Testis (tissue), 2 donors: ENCODE measurements at regions not wholly inside any gene's neighbourhood (a gene's known extent, or its start where the extent isn't known, plus 50 kb on each side); places are given as distances from the start of the nearest gene placed in this dataset.

Experiments used
- DNase-seq: peaks from one replicate; pipeline ENCODE4 v3.0.0-alpha.2; 2019
- H3K27ac ChIP-seq, 2 donors: fragments of 200-600 bp; sonication (generic); one replicate each; pipeline ENCODE4 v1.5.1; 2019
- H3K27me3 ChIP-seq: fragments of 200-600 bp; sonication (generic); one replicate; pipeline ENCODE4 v1.5.1; 2019
- H3K36me3 ChIP-seq: fragments of 200-600 bp; sonication (generic); one replicate; pipeline ENCODE4 v1.5.1; 2017; ENCODE audit warnings: low read depth; ENCODE audit errors: missing control alignments
- H3K4me1 ChIP-seq: fragments of 200-600 bp; sonication (generic); one replicate; pipeline ENCODE4 v1.5.1; 2019
- H3K4me3 ChIP-seq, 2 donors: fragments of 200-600 bp; sonication (generic); one replicate each; pipeline ENCODE4 v1.5.1; 2017 to 2019
- H3K9me3 ChIP-seq: fragments of 200-600 bp; sonication (generic); one replicate; pipeline ENCODE4 v1.5.1; 2017
- POLR2A ChIP-seq: fragments of 450-650 bp; IDR thresholded peaks from one replicate; pipeline ENCODE4 v1.6.1; 2017; ENCODE audit warnings: antibody characterized with exemption, mild to moderate bottlenecking, moderate library complexity
- WGBS, 2 donors: methylation state at CpG; one replicate each; pipeline ENCODE4 v1.1.5; 2018; 5-methylcytosine and 5-hydroxymethylcytosine counted together
- intact Hi-C: fragments of 100-400 bp; cut with DNase I; formaldehyde crosslinking; loops from one replicate; pipeline ENCODE4 v1.15.1; 2023; ENCODE audit warnings: low total_unique reads
- TF ChIP-seq, protein P1 (sequence below), 3 experiments: fragments of 450-650 bp in 2 of 3; fragments of 200-600 bp in 1 of 3; sonication (generic) in 1 of 3; IDR thresholded peaks; one replicate each; pipeline ENCODE4 v1.5.1; 2016 to 2019; ENCODE audit warnings: antibody characterized with exemption in 3 of 3, mild to moderate bottlenecking in 2 of 3, moderate library complexity in 1 of 3

DNA sequence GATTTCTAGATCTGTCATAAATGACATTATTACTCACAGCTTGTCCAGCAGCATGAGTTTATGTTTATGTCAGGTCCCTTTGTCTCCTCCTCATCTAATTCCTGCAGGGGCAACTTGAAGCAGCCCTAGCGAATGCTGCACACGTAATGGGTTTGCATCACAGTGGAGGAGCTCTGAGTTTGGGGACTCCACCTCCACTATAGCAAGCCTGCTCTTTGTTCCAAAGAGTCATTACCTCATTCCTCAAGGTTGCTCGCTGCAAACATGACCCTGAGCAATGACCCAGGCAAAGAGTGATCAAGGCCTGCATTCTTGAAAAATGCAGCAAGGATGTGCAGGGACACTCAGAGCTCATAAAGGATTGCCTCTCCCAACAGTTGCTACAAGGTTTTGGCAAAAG is 261.9 kb downstream of the HHIPL2 start:
- Histone ChIP-seq H3K4me3 (no peak overlapping the region), H3K27ac (no peak overlapping the region), H3K36me3 (no peaks in the 10 kb centered on the region), H3K9me3 (no peaks in the 10 kb centered on the region), H3K4me1 (peaks cover 14% of the 10 kb centered on the region), H3K27me3 (no peaks in the 10 kb centered on the region)
- no peak for DNase-seq
- intact Hi-C loops: no loop called here
- WGBS, 2 donors: 49 to 60% methylated on average over 3 of the region's 3 CpGs
- TF ChIP-seq, protein P1, sequence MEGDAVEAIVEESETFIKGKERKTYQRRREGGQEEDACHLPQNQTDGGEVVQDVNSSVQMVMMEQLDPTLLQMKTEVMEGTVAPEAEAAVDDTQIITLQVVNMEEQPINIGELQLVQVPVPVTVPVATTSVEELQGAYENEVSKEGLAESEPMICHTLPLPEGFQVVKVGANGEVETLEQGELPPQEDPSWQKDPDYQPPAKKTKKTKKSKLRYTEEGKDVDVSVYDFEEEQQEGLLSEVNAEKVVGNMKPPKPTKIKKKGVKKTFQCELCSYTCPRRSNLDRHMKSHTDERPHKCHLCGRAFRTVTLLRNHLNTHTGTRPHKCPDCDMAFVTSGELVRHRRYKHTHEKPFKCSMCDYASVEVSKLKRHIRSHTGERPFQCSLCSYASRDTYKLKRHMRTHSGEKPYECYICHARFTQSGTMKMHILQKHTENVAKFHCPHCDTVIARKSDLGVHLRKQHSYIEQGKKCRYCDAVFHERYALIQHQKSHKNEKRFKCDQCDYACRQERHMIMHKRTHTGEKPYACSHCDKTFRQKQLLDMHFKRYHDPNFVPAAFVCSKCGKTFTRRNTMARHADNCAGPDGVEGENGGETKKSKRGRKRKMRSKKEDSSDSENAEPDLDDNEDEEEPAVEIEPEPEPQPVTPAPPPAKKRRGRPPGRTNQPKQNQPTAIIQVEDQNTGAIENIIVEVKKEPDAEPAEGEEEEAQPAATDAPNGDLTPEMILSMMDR (IDR thresholded peaks at IDR 0.05): no peak
- TF ChIP-seq POLR2A: no peak

DNA sequence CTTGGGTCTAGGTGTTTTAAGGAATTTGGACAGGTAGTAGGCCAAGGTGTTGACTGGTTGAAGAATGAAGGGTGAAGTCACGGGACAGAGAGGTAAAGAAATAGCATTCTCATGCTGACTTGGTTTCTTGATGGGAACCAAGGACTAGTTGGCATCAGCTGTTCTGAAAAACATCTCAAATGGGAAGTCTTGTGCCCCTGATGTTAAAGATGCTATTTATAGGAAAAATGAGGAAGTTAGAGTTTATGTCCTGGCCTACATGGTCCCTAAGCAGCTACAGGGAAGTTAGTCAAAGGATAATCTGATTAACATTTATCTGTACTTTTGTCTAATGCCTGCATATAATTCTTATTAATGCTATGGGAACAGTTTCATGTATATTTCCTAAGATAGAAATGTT is 262.4 kb downstream of the HHIPL2 start:
- Histone ChIP-seq H3K27ac (no peak overlapping the region), H3K36me3 (no peaks in the 10 kb centered on the region), H3K4me1 (peaks cover 14% of the 10 kb centered on the region), H3K4me3 (no peak overlapping the region), H3K9me3 (no peaks in the 10 kb centered on the region), H3K27me3 (no peaks in the 10 kb centered on the region)
- no peak for DNase-seq
- intact Hi-C loops: no loop called here
- 81 to 97% methylated on average over 1 of the region's 1 CpG for WGBS, 2 donors
- TF ChIP-seq, protein P1 (IDR thresholded peaks at IDR 0.05): no peak
- TF ChIP-seq POLR2A: no peak

DNA sequence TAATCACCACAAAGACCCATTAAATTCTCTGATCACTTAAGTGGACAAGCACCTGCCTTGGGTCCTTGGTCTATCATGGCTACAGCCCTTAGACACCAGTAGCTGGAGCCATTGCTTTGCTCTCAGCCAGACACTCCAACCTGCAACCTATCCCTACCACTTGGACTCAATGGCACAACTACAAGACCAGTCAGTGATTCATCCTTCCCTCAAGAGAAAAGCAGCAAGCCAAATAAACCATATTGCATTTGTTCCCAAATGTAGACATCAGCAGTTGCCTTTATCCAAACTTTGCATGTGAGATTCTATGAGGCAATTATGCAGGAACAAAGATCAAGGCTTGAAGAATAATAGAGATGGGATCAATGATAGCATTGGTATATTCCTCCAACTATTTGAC is 263.4 kb downstream of the HHIPL2 start:
- Histone ChIP-seq H3K4me1 (peaks cover 14% of the 10 kb centered on the region), H3K4me3 (no peak overlapping the region), H3K36me3 (no peaks in the 10 kb centered on the region), H3K27me3 (no peaks in the 10 kb centered on the region), H3K27ac (no peak overlapping the region), H3K9me3 (no peaks in the 10 kb centered on the region)
- no peak for DNase-seq
- TF ChIP-seq POLR2A: no peak
- TF ChIP-seq, protein P1 (IDR thresholded peaks at IDR 0.05): no peak
- intact Hi-C loops: no loop called here

DNA sequence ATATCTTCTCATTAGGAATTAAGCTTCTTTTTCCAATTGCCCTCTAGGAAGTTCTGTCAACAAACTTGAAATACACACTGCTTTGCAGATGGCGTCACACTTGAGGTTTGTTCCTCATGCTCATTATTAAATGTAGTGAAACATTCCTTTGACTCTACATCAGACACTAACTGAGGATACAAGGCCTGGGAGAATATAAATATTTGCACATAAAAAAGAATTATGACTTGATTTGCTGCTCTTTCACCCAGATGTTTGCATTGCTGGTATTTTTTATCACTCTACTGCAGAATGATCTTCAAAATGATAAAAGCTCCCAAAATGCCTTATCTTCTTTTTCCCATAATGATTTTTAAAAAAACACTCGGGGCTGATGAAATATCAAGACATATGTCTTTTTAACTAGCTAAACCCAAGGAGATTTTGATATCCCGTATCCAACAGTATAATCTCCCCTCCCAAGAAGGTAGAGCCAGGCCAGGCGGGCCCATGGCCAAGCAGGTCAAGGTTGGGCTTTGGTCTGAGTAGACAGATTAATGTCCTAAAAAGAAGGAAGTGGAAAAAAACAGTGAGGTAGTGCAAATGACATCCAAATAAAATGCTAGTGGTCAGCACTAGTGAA is 264.6 kb downstream of the HHIPL2 start:
- no peak for DNase-seq
- H3K27ac ChIP-seq: no peak overlapping the region
- H3K9me3 ChIP-seq: no peaks in the 10 kb centered on the region
- no peak overlapping the region for H3K4me3 ChIP-seq
- peaks cover 14% of the 10 kb centered on the region for H3K4me1 ChIP-seq
- H3K36me3 ChIP-seq: no peaks in the 10 kb centered on the region
- TF ChIP-seq, protein P1 (IDR thresholded peaks at IDR 0.05): no peak
- TF ChIP-seq POLR2A: no peak
- WGBS, 2 donors: 46 to 56% methylated on average over 4 of the region's 4 CpGs
- intact Hi-C loops: no loop called here
- H3K27me3 ChIP-seq: no peaks in the 10 kb centered on the region

DNA sequence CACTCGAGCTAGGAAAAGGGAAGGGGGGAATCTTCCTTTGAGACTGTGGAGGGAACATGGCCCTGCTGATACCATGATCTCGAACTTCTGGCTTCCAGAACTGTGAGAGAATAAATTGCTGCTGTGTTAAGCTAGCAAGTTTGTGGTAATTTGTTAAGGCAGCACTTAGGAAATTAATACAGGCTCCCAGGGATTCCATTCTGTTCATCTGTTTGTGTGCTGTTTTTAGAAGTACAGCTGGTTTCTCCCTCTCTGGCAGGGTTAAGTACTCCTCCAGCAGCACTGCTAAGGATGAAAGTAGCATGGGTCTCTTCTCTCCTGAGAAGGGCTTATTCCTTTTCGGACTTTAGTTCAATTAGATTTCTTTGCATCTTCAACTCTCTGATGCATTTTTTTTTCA is 268.3 kb downstream of the HHIPL2 start:
- 84 to 90% methylated on average over 3 of the region's 3 CpGs for WGBS, 2 donors
- DNase-seq: no peak
- H3K27ac ChIP-seq: no peak overlapping the region
- H3K27me3 ChIP-seq: no peaks in the 10 kb centered on the region
- TF ChIP-seq, protein P1 (IDR thresholded peaks at IDR 0.05): no peak
- no peak for TF ChIP-seq POLR2A
- no peaks in the 10 kb centered on the region for H3K4me1 ChIP-seq
- H3K9me3 ChIP-seq: no peaks in the 10 kb centered on the region
- H3K4me3 ChIP-seq: no peak overlapping the region
- intact Hi-C loops: no loop called here
- H3K36me3 ChIP-seq: no peaks in the 10 kb centered on the region
